ENCODE measurements at regions not wholly inside any gene's neighbourhood (a gene's known extent, or its start where the extent isn't known, plus 50 kb on each side); places are given as distances from the start of the nearest gene placed in this dataset.

DNA sequence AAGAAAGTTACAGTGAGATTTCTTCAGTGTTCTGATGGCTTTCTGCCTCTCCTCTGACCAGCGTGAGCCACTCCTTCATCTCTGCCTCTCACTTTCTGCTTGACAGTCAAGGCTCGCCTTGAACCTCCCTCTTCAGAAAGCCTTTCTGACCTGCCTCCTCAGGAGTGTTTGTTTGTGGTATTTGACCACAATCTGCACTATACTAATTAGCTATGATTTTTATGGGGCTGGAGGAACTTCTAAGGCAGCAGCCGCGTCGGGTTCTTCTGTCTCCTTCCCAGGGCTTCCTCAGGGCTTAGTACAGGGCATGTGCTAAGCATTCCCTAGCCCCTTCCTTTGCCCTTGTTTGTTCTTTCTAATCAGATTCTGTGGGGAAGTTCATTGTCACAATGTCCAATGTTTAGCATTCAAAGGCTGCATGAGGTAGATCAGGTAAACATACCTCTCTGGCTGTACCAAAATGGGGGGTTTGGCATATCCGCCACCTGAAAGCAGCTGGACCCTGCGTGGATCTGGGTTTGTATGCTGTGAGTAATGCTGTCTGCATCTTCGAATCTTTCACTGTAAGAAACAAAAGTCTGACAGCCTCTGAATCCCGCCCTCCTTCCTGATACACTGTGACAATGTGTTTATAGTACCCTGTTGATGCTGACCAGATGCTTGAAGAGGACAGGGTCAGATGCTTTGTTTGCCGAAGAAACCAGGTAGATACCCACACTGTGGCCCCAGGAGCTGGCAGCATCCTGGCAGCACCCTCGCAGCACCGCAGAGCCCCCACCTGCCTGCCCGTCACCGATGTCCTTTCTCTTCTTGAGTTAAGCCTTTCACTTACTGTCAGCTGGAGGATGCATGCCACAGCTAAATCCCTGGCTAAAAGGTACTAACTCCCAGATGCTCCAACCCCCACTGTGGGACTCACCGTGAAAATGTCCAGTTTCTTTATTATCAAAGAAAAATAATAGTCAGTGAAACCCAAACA, 260.8 kb upstream of the HDAC4 start:
- Histone ChIP-seq H3K9me3 (no peaks in the 10 kb centered on the region), H3K4me3 (no peak overlapping the region), H3K27ac (no peak overlapping the region), H3K4me1 (no peaks in the 10 kb centered on the region), H3K36me3 (no peaks in the 10 kb centered on the region), H3K27me3 (peaks cover 0 to 22% of the 10 kb centered on the region in 2 donors)
- no peak for TF ChIP-seq EP300 (IDR thresholded peaks at IDR 0.05)
- TF ChIP-seq, protein P1, sequence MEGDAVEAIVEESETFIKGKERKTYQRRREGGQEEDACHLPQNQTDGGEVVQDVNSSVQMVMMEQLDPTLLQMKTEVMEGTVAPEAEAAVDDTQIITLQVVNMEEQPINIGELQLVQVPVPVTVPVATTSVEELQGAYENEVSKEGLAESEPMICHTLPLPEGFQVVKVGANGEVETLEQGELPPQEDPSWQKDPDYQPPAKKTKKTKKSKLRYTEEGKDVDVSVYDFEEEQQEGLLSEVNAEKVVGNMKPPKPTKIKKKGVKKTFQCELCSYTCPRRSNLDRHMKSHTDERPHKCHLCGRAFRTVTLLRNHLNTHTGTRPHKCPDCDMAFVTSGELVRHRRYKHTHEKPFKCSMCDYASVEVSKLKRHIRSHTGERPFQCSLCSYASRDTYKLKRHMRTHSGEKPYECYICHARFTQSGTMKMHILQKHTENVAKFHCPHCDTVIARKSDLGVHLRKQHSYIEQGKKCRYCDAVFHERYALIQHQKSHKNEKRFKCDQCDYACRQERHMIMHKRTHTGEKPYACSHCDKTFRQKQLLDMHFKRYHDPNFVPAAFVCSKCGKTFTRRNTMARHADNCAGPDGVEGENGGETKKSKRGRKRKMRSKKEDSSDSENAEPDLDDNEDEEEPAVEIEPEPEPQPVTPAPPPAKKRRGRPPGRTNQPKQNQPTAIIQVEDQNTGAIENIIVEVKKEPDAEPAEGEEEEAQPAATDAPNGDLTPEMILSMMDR (IDR thresholded peaks at IDR 0.05): no peak
- TF ChIP-seq POLR2A (IDR thresholded peaks at IDR 0.05): no peak
- no peak for DNase-seq (ENCODE audit: low spot score in 2 of 2)
- 70 to 75% methylated on average over 15 of the region's 15 CpGs for WGBS, 2 donors

- peaks cover 0 to 22% of the 10 kb centered on the region in 2 donors for H3K27me3 ChIP-seq
- H3K4me3 ChIP-seq: no peak overlapping the region
- H3K9me3 ChIP-seq: no peaks in the 10 kb centered on the region
- no peak for DNase-seq (ENCODE audit: low spot score in 2 of 2)
- peak overlapping the region in 1 of 4 donors; percentile 7 for H3K27ac ChIP-seq
- WGBS, 2 donors: 82 to 86% methylated on average over 24 of the region's 24 CpGs
- H3K4me1 ChIP-seq: no peaks in the 10 kb centered on the region
- TF ChIP-seq POLR2A (IDR thresholded peaks at IDR 0.05) (no peak), EP300 (IDR thresholded peaks at IDR 0.05) (peak; percentile 12 to 61)
- no peaks in the 10 kb centered on the region for H3K36me3 ChIP-seq
Measured at GRCh38 chr2:239660390-239661230, 259.8 kb upstream of the HDAC4 start.

GRCh38 chr2:239657992-239658391, 257.2 kb upstream of the HDAC4 start:
- TF ChIP-seq, protein P1 (IDR thresholded peaks at IDR 0.05): no peak
- TF ChIP-seq POLR2A (IDR thresholded peaks at IDR 0.05) (no peak), EP300 (IDR thresholded peaks at IDR 0.05) (no peak)
- no peaks in the 10 kb centered on the region for H3K9me3 ChIP-seq
- peaks cover 0 to 22% of the 10 kb centered on the region in 2 donors for H3K27me3 ChIP-seq
- H3K27ac ChIP-seq: no peak overlapping the region
- DNase-seq (ENCODE audit: low spot score in 2 of 2): no peak
- H3K4me1 ChIP-seq: no peaks in the 10 kb centered on the region
- H3K4me3 ChIP-seq: no peak overlapping the region
- 77 to 80% methylated on average over 6 of the region's 6 CpGs for WGBS, 2 donors
- no peaks in the 10 kb centered on the region for H3K36me3 ChIP-seq

DNA sequence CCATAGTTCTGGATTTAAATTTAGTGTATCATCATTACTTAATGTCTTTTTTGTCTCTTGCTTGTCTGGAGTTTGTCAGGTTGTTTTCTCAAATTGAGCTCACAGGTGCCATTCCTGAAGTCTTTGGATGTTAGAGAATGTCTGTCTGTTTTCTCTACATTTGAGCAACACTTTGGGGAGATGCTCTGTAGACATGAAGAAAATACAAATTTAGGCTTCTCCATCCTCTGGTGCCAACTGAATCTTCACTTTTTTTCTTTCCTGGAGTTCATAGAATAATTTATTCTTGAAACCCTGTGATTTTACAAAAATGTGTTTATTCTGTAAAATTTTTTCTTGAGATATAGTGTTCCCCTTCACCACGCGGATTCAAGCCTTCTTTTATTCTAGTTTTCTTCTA, 256.4 kb upstream of the HDAC4 start:
- WGBS, 2 donors: 87 to 89% methylated on average over 2 of the region's 2 CpGs
- no peaks in the 10 kb centered on the region for H3K9me3 ChIP-seq
- peaks cover 0 to 18% of the 10 kb centered on the region in 2 donors for H3K27me3 ChIP-seq
- DNase-seq (ENCODE audit: low spot score in 2 of 2): no peak
- H3K4me1 ChIP-seq: no peaks in the 10 kb centered on the region
- H3K27ac ChIP-seq: no peak overlapping the region
- no peaks in the 10 kb centered on the region for H3K36me3 ChIP-seq
- no peak for TF ChIP-seq EP300 (IDR thresholded peaks at IDR 0.05)
- TF ChIP-seq, protein P1 (IDR thresholded peaks at IDR 0.05): no peak
- no peak overlapping the region for H3K4me3 ChIP-seq

DNA sequence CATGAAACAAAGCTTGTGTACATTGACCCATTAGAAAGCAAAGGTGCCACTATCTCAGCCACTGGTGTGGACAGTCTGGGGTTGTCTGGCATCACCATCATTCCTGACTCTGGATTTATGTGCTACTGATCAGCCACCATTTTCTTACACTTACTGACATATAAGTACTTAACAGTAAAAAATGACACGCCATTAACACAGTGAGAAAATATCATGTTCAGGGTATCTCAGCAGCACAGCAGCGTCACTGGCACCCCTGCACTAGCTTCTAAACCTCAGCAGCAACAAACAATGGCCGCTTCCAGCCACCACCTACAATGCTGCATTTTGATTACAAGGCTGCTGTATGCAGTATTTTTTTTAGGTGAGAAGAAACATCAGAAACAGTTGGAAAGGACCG, 253.4 kb upstream of the HDAC4 start:
- Histone ChIP-seq H3K36me3 (no peaks in the 10 kb centered on the region), H3K27ac (no peak overlapping the region), H3K9me3 (peaks cover 0 to 6% (median 0%) of the 10 kb centered on the region in 4 donors), H3K4me3 (no peak overlapping the region), H3K27me3 (no peaks in the 10 kb centered on the region), H3K4me1 (no peaks in the 10 kb centered on the region)
- DNase-seq (ENCODE audit: low spot score in 2 of 2): no peak
- TF ChIP-seq POLR2A (IDR thresholded peaks at IDR 0.05) (no peak), EP300 (IDR thresholded peaks at IDR 0.05) (no peak)
- TF ChIP-seq, protein P1 (IDR thresholded peaks at IDR 0.05): no peak
- WGBS, 2 donors: 70 to 74% methylated on average over 4 of the region's 4 CpGs

All from tibial nerve (tissue), 4 donors.